Stimulated activated CD4-positive, alpha-beta T cell treated with anti-CD3 and anti-CD28 coated beads, TNF-alpha, amount 100 ng/mL, for 24 hours (primary cell): ENCODE measurements at regions not wholly inside any gene's neighbourhood (a gene's known extent, or its start where the extent isn't known, plus 50 kb on each side); places are given as distances from the start of the nearest gene placed in this dataset.

Experiments
- DNase-seq, 3 experiments: peaks; one replicate each; pipeline ENCODE4 v3.0.0-alpha.2; 2020; ENCODE audit warnings: low read depth in 3 of 3

DNA sequence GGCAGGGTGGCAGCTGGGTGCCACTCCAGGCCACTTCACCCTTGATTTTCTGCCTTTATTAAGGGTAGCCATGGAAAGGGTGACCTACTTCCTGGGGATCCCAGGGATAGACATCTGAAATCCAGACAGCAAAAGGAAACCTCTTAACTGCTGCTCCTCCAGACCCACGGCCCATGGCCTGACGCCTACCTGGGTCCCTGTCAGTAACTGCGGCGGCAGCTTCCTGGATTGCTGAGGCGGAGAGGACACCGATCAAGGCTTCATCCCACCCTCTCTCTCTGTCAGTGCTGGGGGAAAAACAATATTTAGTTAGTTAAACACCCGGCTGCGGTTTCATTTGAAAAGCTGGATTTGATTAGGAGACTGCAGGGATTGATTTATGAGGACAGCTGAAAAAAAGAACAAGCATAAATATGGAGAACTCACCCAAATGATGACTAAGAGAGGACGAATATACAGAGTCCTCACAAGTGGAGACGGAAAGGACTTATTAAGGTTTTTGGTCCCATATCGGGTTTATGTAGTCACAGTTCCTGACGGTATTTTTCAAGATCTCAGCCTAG, 158.7 kb upstream of the KLF4 start:
- DNase-seq: no peak

DNA sequence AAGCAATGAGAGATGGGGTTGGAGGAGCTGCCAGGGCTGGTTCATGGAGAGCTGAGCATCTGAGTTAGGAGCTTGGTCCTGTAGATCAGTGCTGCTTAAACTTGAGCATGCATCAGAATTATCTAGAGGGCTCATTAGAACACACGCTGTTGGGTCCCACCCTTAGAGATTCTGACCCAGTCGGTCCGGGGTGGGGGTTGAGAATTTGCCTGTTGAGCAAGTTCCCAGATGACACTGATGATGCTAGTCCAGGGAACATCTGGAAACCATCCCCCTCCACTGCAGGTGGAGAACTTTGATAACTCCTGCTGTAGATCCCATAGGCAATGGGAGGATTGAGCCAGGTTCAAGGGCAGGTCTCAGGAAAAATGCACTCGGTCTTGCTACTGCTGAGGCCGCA, 158.0 kb upstream of the KLF4 start:
- DNase-seq: no peak

DNA sequence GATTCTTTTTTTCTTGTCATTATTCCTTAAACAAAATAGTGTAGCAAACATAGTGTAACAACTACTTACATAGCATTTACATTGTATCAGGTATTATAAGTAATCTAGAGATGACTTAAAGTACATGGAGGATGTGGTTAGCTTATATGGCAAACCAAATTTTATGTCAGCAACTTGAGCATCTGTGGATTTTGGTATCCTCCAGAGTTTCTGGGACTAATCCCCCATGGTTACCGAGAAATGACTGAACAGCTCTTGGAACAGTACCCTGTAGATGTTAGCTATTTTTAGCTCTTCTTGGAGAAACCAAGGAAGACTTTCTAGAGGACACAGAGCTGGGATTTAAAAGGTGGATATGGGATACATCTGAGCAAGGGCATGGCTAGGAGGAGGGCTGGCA, 157.6 kb upstream of the KLF4 start:
- no peak for DNase-seq

- DNase-seq: no peak
Measured at GRCh38 chr9:107645464-107645833, 155.9 kb upstream of the KLF4 start.

DNA sequence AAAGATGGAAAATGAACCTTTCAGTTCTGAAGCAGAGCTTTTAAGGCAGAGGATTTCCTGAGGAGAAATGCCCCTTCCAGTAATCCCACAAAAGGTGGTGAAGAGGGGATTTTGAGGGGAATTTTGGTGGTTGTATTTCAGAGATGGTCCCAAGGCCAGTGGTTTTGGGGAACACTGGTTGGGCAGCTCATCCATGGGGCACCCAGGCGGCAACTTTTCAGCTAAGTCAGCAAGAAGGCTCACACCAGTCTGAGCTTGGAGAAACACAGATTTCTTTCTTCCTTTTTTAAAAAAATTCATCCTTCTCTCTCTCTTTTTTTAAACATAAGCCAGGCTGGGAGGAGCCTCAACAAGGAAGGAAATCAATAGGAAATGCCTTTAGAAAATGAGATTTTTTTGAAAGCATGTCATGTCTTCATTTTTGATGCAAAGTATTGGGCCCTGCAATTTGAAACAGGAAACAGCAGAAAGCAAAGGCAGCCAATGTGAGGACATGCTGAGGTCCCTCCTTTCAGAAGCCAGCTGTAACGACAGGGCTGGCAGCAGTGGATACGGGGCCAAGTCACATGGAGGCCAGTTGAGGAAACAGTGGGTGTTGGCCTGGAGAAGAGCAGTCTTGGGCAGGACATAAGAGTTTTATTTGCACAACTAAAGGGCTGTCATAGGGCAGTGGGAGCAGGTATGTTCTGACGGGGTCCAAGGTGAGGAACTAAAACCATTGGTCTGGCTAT, 155.3 kb upstream of the KLF4 start:
- DNase-seq: no peak

DNA sequence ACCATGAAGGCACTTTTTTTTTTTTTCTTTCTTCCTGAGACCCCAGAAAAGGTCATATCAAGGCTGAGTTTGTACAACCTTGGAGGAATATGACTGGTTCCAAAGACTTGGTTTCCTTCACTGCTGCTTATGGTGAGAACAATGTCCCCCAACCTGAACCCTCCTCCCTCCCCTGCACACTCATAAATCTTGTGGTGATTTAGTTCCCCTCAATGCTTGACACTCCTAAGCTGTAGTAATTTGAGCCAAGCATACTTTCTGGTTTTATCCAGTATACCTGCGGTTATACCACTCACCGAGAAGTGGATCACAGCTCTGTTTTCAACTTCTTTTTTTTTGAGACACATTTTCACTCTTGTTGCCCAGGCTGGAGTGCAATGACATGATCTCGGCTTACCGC, 149.9 kb upstream of the KLF4 start:
- DNase-seq: no peak

GRCh38 chr9:107638521-107639310, 149.1 kb upstream of the KLF4 start:
- DNase-seq: no peak

DNA sequence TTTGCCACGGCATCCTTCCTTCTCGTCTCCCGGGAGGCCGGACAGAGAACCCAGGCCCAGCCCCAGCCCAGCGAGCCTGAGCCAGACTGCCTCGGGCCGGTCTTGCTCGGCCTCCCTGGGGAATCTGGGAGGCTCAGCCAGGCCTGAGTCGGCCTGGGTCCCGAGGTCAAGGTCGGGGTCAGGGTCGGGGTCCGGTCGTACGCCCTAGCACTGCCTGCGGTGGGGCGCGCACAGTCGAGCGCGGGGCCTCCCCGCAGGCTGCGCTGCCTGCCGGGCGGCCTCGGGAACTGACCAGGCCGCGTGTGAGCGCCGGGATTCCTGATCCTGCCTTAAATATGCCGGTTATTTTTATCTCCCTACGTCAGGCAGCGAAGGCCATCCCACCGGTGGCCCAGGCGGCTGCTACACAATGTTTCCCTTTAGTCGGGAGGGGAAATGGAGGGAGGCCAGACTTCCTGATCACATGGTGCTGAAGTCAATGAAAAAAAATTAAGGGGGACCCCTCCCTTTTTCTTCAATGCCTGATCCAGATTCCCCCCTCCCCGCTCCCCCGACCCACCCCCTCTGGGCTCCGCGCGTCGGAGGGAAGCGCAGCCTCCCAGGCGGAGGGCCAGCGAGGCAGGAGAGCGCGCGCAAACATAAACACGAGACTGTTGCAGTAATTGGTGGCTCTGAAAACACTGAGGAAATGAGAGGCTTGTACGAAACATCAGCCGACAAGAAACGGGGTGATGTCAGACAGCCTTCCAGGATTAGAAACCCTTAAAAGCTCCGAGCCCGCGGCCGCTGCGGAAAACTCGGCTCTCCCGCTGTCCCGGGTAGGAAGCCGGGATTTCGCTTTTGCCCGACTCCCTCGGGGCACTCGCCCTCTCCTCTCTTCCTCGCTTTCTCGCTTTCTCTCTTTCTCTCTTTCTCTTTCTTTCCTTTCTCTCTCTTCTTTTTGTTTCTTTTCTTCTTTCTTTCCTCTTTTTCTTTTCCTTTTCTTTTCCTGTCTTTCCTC, 148.2 kb upstream of the KLF4 start:
- no peak for DNase-seq

DNA sequence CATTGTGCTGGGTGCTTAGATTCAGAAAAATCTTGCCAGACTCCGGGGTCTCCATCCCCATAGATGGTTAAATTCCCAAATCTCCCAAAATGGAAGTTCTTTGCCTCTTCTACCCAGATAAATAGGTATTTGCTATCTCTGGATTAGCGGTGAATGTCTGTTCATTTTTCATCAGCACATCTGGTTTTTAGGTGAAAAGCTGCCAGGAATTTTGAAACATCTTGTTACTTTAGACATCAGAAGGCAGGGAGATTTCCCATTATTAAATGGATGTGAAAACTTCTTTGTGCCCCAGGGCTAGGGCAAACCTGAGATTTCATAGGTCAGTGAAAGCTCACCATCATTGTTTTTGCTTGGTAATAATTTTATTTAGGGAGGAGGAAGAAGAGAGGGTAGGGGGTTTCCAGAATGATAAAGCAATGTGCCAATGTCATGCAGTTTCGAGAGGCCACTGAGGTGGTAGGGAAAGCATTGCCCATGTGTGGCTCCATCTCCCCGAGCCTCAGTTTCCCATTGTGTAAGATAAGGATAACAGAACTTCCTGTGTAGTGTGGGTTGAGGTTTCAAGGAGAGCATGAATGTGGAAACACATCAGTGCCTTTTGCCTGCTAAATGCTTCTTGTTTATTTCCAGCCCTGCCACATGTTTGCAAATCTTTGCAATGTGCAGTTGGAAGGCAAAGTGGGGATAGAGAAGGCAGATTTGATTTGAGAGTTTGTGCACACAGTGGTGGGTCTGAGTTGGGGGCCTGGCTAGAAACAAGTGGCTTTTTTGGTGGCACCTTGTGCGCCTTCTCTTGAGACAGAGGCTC, 147.2 kb upstream of the KLF4 start:
- DNase-seq: no peak

GRCh38 chr9:107635803-107636174, 146.2 kb upstream of the KLF4 start:
- no peak for DNase-seq

GRCh38 chr9:107635101-107635802, 145.7 kb upstream of the KLF4 start:
- no peak for DNase-seq

- no peak for DNase-seq
Measured at GRCh38 chr9:107633406-107633805, 143.8 kb upstream of the KLF4 start.

DNA sequence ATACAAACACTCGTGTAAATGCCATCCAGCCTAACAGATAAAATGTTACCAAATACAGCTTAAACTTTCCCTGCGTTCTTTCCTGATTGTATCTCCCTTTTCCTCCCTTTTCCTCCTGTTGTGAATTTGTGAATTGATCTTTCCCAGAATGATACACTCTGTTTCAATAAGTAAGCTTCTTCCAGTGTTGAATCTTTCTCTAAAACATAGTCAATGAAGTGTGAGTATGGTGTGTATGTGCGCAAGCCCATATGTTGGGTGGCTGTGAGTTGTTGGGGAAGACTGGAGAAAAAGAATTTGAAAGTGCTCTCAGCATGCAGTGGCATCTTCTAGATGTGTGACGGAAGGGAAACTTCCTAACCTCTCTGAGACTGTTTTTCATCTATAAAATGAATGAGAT, 143.1 kb upstream of the KLF4 start:
- DNase-seq: no peak

DNA sequence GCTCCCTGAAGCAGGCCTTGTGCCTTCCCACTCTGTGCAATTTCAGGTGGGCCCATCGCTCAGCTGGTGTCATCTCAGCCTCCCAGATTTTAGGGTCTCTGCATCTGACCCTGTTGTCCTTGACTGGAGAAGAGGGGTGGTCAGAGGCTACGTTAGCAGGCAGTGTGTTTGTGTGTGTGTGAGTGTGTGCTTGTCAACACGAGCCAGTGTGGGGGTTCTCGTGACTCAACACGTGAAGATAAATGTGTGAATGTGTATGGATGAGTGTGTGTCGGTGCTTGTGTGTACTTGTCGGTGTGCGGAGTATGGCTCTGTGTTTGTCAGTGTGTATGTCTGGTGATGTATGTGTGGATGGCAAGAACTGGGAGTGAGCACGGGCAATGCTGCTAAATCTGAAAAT, 142.6 kb upstream of the KLF4 start:
- no peak for DNase-seq

DNA sequence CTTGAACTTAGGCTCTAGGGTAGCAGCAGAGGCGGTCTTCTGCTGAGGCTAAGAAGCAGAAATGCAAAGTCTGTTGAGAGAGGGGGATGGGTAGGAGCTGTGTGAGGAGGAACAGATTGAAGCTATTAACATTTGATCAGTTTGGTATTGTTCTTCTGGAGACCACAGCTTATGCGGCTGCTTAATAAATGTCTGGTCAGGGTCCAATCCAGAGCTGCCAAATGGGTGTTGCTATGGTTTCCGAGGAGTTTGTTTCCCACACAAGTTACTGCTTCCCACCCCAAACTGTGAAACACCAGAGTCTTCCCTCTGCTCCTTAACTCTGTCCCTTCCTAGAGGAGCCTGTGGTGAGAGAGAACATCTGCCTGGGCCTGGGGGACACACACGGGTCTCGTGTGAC, 142.2 kb upstream of the KLF4 start:
- no peak for DNase-seq

GRCh38 chr9:107630156-107630555, 140.6 kb upstream of the KLF4 start:
- no peak for DNase-seq

DNA sequence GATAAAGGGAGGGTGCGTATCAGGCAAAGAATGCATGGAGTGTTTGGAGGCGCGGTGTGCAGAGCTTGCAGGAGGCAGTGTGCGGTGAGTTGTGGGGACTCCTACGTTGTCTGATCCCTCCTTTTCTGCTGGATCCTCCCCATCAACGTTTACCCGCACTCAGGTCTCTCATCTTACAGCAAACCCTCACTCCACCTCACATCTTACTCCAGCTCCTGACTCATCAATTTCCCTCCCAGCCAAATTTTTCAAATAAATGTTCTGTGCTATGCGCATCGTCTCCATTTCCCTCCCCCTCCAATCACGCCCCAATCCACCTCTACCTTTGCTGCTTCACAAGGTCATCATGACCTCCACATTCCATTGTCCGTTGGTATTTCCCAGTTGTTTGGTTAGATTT, 138.9 kb upstream of the KLF4 start:
- no peak for DNase-seq

DNA sequence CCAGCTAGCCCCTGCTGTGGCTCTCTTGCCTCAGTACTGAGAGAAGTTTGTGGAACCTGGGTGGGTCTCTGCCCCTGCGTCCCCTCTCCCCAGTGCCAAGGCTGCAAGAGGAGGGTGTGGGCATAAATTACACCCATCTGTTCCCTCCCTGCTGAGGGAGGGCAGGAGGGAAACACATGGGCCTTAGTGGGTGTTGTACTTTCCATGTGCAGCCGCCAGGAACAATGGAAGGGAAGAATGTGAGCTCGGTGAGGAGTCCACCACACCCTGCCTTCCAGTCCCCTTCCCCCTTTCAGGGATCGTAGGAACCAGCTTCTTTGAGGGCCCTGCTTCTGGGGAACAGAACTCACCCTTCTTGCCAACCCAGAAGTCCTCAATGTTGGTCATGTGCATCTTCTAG, 138.2 kb upstream of the KLF4 start:
- no peak for DNase-seq

GRCh38 chr9:107626118-107626517, 136.5 kb upstream of the KLF4 start:
- DNase-seq: no peak

- DNase-seq: no peak
Measured at GRCh38 chr9:107625383-107625984, 135.9 kb upstream of the KLF4 start.
